ENCODE measurements at regions not wholly inside any gene's neighbourhood (a gene's known extent, or its start where the extent isn't known, plus 50 kb on each side); places are given as distances from the start of the nearest gene placed in this dataset.

DNA sequence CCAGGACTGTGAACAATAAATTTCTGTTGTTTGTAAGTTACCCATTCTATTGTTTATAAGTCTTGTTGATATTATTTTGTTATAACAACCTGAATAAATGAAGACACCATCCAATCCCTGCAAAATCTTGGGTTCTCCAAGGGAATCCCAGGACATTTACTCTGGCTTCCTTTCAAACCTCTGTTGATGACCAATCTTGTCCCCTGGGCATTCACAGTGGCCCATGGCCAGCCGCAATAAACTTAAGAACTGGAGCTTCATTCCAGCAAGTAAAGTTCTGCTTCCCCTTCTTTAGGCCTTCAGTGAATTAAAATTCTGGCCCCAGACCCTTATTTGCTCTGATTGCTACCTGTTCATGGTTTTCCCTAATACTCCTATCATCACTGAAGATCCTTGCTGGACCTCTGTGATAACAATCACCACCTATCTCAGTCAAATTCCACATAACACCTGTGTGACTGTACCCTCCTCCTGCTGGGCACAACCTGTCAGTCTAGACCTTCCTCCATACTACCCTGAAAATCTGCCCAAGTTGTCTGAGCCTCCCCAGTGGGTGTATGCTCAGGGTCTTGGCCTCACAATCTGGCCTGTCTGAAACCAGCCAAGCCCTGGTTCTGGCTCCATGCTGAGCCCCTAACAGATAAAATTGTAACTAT lies 153.1 kb downstream of the SEMA6D start:
- TF ChIP-seq POLR2AphosphoS5 (IDR thresholded peaks at IDR 0.05; ENCODE audit: low read depth, low read length) (no peak), POLR2A (IDR thresholded peaks at IDR 0.05; ENCODE audit: low read depth, low read length) (no peak)

Data from GM12891 (cell line).